ENCODE measurements at regions not wholly inside any gene's neighbourhood (a gene's known extent, or its start where the extent isn't known, plus 50 kb on each side); places are given as distances from the start of the nearest gene placed in this dataset.
A peak's percentile ranks its signal among the peaks of the same experiment; 100 is the strongest.
"Not testable (repeated sequence)": the region's sequence is repeated elsewhere in the genome, so short reads cannot be mapped to it uniquely, and the experiment has no call there.

DNA sequence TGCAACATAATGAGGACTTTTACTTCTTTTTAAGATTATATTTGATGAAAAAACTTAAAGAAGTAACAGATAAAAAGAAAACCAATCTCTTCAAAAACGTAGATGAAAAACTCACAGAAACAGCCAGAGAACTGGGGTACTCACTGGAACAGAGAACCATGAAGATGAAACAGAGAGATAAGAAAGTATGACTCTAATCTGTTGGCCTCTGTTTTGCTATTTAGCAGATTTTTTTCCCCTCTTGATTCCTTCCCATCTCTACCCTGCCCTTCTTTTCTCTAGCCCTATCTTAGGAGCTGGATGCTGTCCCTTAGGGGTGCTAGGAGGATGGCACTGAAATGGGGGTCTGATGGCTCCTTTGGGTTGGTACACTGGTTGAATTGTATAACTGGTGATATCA, 97.5 kb upstream of the FREM1 start:
- peaks cover 15% of the 10 kb centered on the region for H3K4me1 Mint-ChIP-seq (ENCODE audit: low read depth)
- H3K4me3 Mint-ChIP-seq, result no peak overlapping the region
- H3K27me3 Mint-ChIP-seq (ENCODE audit: low read depth), result no peaks in the 10 kb centered on the region
- no peak overlapping the region for H3K27ac Mint-ChIP-seq
- no peaks in the 10 kb centered on the region for H3K9me3 Mint-ChIP-seq
- H3K36me3 Mint-ChIP-seq (ENCODE audit: insufficient read depth in 2 of 2), result no peaks in the 10 kb centered on the region
- ATAC-seq (replicated peaks in 1 of 2) (no peak), DNase-seq (no peak)

DNA sequence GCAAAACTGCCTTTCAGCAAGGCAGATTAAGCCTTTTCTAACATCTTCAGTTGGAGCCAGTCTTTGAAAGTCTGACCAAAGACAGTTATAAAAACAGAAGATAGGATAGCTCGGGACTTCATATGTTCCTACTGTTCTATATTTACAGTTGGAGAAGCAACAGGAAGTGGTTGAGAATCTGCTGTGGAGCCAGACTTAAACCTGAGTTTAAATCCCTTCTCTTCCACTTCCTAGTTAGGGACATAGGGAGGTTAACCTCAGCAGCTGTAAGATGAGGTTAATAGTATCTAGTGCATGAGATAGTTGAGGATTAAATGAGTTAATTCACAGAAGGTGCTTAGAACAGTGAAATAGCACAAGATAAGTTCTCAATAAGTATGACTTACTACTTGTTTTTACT, 84.5 kb upstream of the FREM1 start:
- Mint-ChIP-seq H3K4me3 (no peak overlapping the region), H3K4me1 (ENCODE audit: low read depth) (peaks cover 27% of the 10 kb centered on the region), H3K27ac (no peak overlapping the region), H3K27me3 (ENCODE audit: low read depth) (no peaks in the 10 kb centered on the region), H3K9me3 (no peaks in the 10 kb centered on the region), H3K36me3 (ENCODE audit: insufficient read depth in 2 of 2) (no peaks in the 10 kb centered on the region)
- ATAC-seq (replicated peaks in 1 of 2) (no peak), DNase-seq (no peak)

DNA sequence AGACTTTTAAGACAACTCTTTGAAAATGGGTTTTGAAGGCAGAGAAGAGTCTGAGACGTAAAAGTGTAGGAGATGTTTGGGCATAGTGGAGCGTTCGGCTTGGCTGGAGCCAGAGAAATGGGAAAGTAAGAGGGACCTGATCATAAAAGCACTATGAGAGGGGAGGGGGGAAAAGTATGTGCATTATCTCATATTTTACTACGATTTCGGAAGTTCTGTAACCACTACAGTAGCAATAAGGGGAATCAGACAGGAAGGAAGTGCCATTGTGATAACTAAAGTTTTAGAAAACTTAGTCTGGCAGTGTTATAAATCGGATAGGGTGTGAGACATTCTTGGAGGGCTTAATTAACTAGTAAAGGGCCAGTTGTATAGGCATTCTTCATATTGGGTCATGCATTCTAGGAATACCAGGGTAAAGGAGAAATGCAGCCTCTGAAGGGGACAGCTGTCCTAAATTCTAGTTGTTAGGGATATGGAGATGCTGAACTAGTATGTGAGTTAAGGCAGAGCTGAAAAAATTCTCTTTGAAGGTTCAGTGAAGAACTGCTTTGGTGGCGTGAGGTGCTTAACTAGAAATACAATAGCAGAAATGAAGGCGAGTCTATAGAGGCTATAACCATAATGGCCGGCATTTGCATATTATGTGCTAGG, 83.8 kb upstream of the FREM1 start:
- H3K4me3 Mint-ChIP-seq, result peak overlapping the region; percentile 78 to 81
- H3K4me1 Mint-ChIP-seq (ENCODE audit: low read depth), result peaks cover 27% of the 10 kb centered on the region
- H3K27ac Mint-ChIP-seq, result no peak overlapping the region
- ATAC-seq (replicated peaks in 1 of 2) (peak; percentile 32 to 48), DNase-seq (no peak)
- H3K36me3 Mint-ChIP-seq (ENCODE audit: insufficient read depth in 2 of 2), result no peaks in the 10 kb centered on the region
- H3K27me3 Mint-ChIP-seq (ENCODE audit: low read depth), result no peaks in the 10 kb centered on the region
- no peaks in the 10 kb centered on the region for H3K9me3 Mint-ChIP-seq

DNA sequence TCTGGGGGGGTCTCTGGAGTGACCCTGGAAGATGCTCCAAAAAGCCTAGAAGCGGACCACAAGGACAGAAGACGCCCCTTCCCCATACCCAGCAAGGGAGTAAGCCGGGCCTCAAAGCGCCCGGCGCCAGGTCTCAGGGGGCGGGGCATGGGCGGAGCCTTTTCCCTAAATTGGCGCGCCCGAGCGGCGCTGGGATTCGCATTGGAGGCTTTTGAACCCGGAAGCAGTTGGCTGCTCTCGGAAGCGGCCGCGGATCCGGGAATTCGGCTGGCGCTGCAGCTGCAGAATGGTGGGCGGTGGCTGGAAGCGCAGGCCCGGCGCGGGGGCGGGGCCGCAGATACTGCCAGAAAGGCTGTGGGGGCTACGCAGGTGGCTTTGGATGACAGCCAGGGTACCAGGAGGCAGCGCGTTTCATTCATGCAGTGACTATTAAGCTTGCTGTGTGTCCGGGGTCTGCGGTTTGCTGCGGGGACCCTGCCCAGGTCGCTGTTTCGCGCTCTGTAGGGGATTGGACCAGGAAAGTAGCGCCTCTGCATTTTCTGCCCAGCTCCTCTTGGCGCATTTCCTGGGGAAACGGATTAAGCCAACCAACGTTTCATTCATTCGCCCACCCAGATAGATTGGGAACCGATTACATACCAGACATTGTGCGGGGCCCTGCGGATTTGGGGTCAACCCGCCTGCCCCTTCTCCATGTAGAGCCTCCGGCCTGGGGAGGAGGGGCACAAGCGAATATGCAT, 83.0 kb upstream of the FREM1 start:
- Mint-ChIP-seq H3K4me1 (ENCODE audit: low read depth) (peaks cover 27% of the 10 kb centered on the region), H3K27me3 (ENCODE audit: low read depth) (no peaks in the 10 kb centered on the region), H3K27ac (no peak overlapping the region), H3K9me3 (no peaks in the 10 kb centered on the region), H3K36me3 (ENCODE audit: insufficient read depth in 2 of 2) (no peaks in the 10 kb centered on the region), H3K4me3 (peak overlapping the region; percentile 78 to 81)
- peak; percentile 72 to 78 for ATAC-seq (replicated peaks in 1 of 2)
- DNase-seq, result peak; percentile 46 to 52

DNA sequence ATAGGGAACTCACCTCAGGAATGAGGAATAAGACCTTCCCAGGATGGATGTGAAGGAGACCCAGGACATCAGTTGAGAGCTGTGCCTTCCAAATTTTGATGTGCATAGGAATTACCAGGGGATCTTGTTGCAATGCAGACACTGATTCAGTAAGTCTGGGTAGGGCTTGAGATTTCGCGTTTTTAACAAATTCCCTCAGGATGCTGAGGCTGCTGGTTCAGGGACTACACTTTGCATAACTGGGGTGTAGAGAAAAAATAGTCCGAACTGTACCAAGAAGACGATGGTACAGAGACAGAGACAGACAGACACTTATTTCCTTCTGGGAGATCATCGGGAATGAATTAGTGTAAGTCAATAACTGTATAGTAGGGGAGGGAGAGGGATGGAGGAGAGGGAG, 82.3 kb upstream of the FREM1 start:
- H3K4me1 Mint-ChIP-seq (ENCODE audit: low read depth), result peaks cover 27% of the 10 kb centered on the region
- peak overlapping the region; percentile 91 for H3K27ac Mint-ChIP-seq
- ATAC-seq (replicated peaks in 1 of 2) (no peak), DNase-seq (no peak)
- H3K27me3 Mint-ChIP-seq (ENCODE audit: low read depth), result no peaks in the 10 kb centered on the region
- no peaks in the 10 kb centered on the region for H3K9me3 Mint-ChIP-seq
- peak overlapping the region; percentile 78 to 81 for H3K4me3 Mint-ChIP-seq
- H3K36me3 Mint-ChIP-seq (ENCODE audit: insufficient read depth in 2 of 2), result no peaks in the 10 kb centered on the region

DNA sequence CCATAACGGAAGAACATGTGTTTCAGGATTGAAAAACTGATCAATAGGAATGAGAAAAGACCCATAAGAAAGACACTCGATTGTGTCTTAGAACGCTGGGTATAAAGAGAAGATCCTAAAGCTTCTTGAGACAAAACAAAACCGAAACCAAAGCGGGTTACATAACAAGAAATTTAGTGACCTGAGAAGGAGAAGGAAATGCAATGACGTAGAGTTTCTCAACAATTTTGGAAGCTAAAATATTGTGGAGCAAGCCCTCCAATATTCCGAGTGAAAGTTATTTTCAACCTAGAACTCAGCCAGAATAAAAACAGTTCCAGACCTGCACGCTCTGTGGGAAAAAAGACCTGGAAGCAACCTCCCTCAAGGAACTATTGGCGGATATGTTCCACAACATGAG, 81.9 kb upstream of the FREM1 start:
- peaks cover 27% of the 10 kb centered on the region for H3K4me1 Mint-ChIP-seq (ENCODE audit: low read depth)
- peak overlapping the region; percentile 91 for H3K27ac Mint-ChIP-seq
- no peaks in the 10 kb centered on the region for H3K9me3 Mint-ChIP-seq
- H3K36me3 Mint-ChIP-seq (ENCODE audit: insufficient read depth in 2 of 2), result no peaks in the 10 kb centered on the region
- peak overlapping the region; percentile 78 to 81 for H3K4me3 Mint-ChIP-seq
- H3K27me3 Mint-ChIP-seq (ENCODE audit: low read depth), result no peaks in the 10 kb centered on the region
- ATAC-seq (replicated peaks in 1 of 2) (no peak), DNase-seq (no peak)

DNA sequence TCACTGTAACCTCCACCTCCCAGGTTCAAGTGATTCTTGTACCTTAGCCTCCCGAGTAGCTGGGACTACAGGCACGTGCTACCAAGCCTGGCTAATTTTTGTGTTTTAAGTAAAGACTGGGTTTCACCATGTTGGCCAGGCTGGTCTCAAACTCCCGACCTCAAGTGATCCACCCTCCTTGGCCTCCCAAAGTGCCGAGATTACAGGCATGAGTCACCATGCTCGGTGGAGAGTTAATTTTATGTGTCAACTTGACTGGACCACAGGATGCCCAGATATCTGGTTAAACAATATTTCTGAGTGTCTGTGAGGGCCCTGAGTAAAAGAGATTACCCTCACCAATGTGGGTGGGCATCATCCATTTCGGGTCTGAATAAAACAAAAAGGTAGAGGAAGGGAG, 80.4 kb upstream of the FREM1 start:
- H3K27me3 Mint-ChIP-seq (ENCODE audit: low read depth); H3K36me3 Mint-ChIP-seq (ENCODE audit: insufficient read depth in 2 of 2); H3K4me3 Mint-ChIP-seq; H3K27ac Mint-ChIP-seq; DNase-seq; ATAC-seq (replicated peaks in 1 of 2); H3K9me3 Mint-ChIP-seq: not testable (repeated sequence)
- peaks cover 27% of the 10 kb centered on the region for H3K4me1 Mint-ChIP-seq (ENCODE audit: low read depth)

DNA sequence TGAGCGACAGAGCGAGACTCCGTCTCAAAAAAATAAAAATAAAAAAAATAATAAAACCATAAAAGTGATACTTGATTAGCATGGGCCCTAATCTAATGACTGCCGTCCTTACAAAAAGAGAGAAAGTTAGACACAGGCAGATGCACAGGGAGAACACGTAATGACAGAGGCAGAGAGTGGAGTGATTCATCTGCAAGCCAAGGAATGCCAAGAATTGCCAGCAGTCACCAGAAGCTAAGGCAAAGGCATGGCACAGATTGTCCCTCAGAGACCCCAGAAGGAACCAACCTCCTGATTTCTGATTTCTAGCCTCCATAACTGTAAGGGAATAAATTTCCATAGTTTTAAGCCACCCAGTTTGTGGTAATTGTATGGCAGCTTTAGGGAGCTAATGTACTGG, 79.6 kb upstream of the FREM1 start:
- H3K4me1 Mint-ChIP-seq (ENCODE audit: low read depth), result peaks cover 27% of the 10 kb centered on the region
- H3K36me3 Mint-ChIP-seq (ENCODE audit: insufficient read depth in 2 of 2), result no peaks in the 10 kb centered on the region
- H3K4me3 Mint-ChIP-seq, result no peak overlapping the region

DNA sequence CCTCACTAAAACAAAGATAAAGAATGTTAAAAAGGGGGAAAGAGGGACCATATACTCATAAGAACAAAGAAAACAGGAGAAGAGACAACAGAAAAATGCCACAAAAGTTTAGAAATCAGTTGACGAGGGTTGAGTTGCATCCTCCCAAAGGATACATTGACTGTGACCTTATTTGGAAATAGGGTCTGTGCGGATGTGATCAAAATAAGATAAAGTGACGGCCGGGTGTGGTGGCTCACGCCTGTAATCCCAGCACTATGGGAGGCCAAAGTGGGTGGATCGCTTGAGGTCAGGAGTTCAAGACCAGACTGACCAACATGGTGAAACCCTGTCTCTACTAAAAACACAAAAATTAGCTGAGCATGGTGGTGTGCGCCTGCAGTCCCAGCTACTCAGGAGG, 79.1 kb upstream of the FREM1 start:
- H3K27me3 Mint-ChIP-seq (ENCODE audit: low read depth); H3K4me3 Mint-ChIP-seq; H3K27ac Mint-ChIP-seq; H3K9me3 Mint-ChIP-seq; DNase-seq; ATAC-seq (replicated peaks in 1 of 2); H3K36me3 Mint-ChIP-seq (ENCODE audit: insufficient read depth in 2 of 2): not testable (repeated sequence)
- peaks cover 22% of the 10 kb centered on the region for H3K4me1 Mint-ChIP-seq (ENCODE audit: low read depth)

More for the DNA sequence above, 79.6 kb upstream of the FREM1 start:
- H3K9me3 Mint-ChIP-seq, result no peaks in the 10 kb centered on the region
- DNase-seq (no peak), ATAC-seq (replicated peaks in 1 of 2) (no peak)
- no peaks in the 10 kb centered on the region for H3K27me3 Mint-ChIP-seq (ENCODE audit: low read depth)
- no peak overlapping the region for H3K27ac Mint-ChIP-seq

DNA sequence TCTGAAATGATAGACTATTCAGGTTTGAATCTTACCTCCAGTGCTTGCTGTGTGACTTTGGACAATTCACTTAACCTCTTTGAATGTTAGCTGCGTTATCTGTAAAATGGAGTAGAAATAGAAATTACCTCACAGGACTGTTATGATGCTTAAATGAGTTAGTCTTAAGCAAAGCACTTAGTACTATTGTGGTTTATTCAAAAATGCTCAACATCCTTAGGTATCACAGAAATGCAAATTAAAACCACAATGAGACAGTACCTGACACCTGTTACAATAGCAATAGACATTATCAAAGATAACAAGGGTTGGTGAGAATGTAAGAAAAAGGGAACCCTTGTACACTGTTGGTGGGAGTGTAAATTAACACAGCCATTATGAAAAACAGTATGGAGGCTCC, 77.6 kb upstream of the FREM1 start:
- Mint-ChIP-seq H3K4me3 (no peak overlapping the region), H3K27me3 (ENCODE audit: low read depth) (no peaks in the 10 kb centered on the region), H3K9me3 (no peaks in the 10 kb centered on the region), H3K36me3 (ENCODE audit: insufficient read depth in 2 of 2) (no peaks in the 10 kb centered on the region), H3K4me1 (ENCODE audit: low read depth) (peaks cover 12% of the 10 kb centered on the region), H3K27ac (no peak overlapping the region)
- ATAC-seq (replicated peaks in 1 of 2) (no peak), DNase-seq (no peak)

DNA sequence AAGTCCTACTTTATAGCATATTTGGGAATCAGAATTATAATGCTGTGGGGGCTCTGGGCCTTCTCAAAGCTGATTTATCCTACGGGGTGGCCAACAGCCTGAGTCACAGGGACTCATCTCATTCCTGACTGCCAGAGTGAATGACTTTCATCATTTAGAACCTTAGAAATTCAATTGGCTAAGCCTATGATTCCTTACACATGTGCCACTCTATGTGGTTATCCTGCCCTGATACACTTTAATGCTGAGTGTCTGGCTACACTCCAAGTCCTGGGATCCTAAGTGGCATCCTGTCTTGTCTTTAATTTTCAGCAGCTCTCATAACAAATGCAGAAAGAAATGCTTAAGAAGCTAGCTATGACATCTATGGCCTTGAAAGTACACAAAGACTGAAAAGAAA, 75.2 kb upstream of the FREM1 start:
- H3K36me3 Mint-ChIP-seq (ENCODE audit: insufficient read depth in 2 of 2), result no peaks in the 10 kb centered on the region
- H3K9me3 Mint-ChIP-seq, result no peaks in the 10 kb centered on the region
- DNase-seq (no peak), ATAC-seq (replicated peaks in 1 of 2) (no peak)
- no peak overlapping the region for H3K4me3 Mint-ChIP-seq
- H3K4me1 Mint-ChIP-seq (ENCODE audit: low read depth), result no peaks in the 10 kb centered on the region
- no peaks in the 10 kb centered on the region for H3K27me3 Mint-ChIP-seq (ENCODE audit: low read depth)
- no peak overlapping the region for H3K27ac Mint-ChIP-seq

DNA sequence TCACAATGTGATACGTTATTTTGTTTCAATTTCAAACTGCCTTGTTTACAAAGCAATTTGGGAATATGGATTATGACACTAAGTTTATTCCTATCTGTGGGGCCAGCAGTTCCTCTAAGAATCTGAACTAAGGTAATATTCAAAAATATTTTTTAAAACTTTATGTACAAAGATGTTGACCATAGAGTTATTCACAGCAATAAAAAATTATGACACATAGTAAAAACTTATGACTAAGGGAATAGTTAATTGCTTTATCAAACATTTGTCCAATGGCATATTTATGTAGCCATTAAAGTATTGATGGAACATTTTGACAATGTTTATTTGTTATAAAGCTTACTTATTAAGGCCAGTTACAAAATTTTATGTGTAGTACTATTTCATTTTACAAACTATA, 73.4 kb upstream of the FREM1 start:
- H3K27me3 Mint-ChIP-seq (ENCODE audit: low read depth), result no peaks in the 10 kb centered on the region
- no peaks in the 10 kb centered on the region for H3K9me3 Mint-ChIP-seq
- H3K4me1 Mint-ChIP-seq (ENCODE audit: low read depth), result no peaks in the 10 kb centered on the region
- DNase-seq (no peak), ATAC-seq (replicated peaks in 1 of 2) (no peak)
- H3K36me3 Mint-ChIP-seq (ENCODE audit: insufficient read depth in 2 of 2), result no peaks in the 10 kb centered on the region
- H3K27ac Mint-ChIP-seq, result no peak overlapping the region
- H3K4me3 Mint-ChIP-seq, result no peak overlapping the region

DNA sequence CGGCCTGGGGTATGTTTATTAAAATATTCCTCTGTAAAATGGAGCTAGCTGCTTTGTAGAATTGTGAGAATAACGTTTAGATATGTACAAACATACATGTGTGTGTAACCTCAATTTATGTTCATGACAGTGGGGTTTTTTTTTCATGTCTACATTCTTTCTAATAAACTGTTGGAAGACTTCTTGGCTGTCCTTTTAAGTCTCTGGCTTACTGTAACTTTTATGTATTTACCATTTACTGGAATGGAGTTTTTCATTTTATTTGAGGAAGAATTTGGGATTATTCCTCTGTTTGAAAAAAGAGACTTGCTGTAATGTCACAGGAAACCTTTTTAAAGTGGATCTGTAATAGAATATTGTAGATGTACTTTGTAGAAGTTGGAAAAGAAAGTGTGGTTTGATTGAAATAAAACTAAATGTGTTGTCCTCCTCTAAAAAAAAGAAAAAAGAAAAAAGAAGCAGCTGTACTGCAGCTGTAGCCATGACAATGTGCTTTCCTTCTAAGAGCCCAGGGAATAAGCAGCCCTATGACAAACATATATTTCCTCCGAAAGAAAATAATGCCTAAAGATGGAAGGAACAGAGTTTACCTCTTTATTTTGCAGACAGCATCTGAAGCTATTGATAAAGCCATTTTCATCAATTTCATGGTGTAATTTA, 71.2 kb upstream of the FREM1 start:
- no peak overlapping the region for H3K4me3 Mint-ChIP-seq
- H3K4me1 Mint-ChIP-seq (ENCODE audit: low read depth), result no peaks in the 10 kb centered on the region
- DNase-seq, result no peak
- H3K27me3 Mint-ChIP-seq (ENCODE audit: low read depth), result no peaks in the 10 kb centered on the region
- H3K27ac Mint-ChIP-seq, result no peak overlapping the region
- no peaks in the 10 kb centered on the region for H3K36me3 Mint-ChIP-seq (ENCODE audit: insufficient read depth in 2 of 2)
- peaks cover 0 to 1% of the 10 kb centered on the region in 2 donors for H3K9me3 Mint-ChIP-seq
- ATAC-seq (replicated peaks in 1 of 2), result no peak

Data from activated T-cell treated with anti-CD3 and anti-CD28 coated beads, Interleukin-2, amount 50 U/mL, for 72 hours (primary cell).